Activated CD8-positive, alpha-beta T cell treated with anti-CD3 and anti-CD28 coated beads for 36 hours (primary cell): ENCODE measurements at regions not wholly inside any gene's neighbourhood (a gene's known extent, or its start where the extent isn't known, plus 50 kb on each side); places are given as distances from the start of the nearest gene placed in this dataset.
A peak's percentile ranks its signal among the peaks of the same experiment; 100 is the strongest.

Experiments
- ATAC-seq: fragments of 200-7000 bp; cut with Tn5 transposase; one replicate; pipeline ENCODE4 v1.10.0; 2021; ENCODE audit warnings: mild to moderate bottlenecking, moderate library complexity
- CTCF ChIA-PET: fragments of 350-600 bp; sonication (Branson Sonifier 250); formaldehyde crosslinking; loops from one replicate; lab custom pipeline; 2021; ENCODE audit warnings: antibody characterized with exemption; lab: Charles Lee
- POLR2A ChIA-PET: fragments of 350-600 bp; sonication (Branson Sonifier 250); formaldehyde crosslinking; loops from one replicate; lab custom pipeline; 2021; ENCODE audit warnings: antibody characterized with exemption; lab: Charles Lee
- DNase-seq: peaks from one replicate; pipeline ENCODE4 v3.0.0-alpha.2; 2020
- H3K27ac Mint-ChIP-seq: one replicate; pipeline ENCODE4 v1.8.0; 2021; ENCODE audit warnings: mild to moderate bottlenecking, mixed read lengths
- H3K27me3 Mint-ChIP-seq: one replicate; pipeline ENCODE4 v1.8.0; 2021; ENCODE audit warnings: mixed read lengths
- H3K36me3 Mint-ChIP-seq: one replicate; pipeline ENCODE4 v1.8.0; 2021; ENCODE audit warnings: low read depth, mixed read lengths
- H3K4me1 Mint-ChIP-seq: one replicate; pipeline ENCODE4 v1.8.0; 2021; ENCODE audit warnings: low read depth, mixed read lengths
- H3K4me3 Mint-ChIP-seq: one replicate; pipeline ENCODE4 v1.8.0; 2021; ENCODE audit warnings: mild to moderate bottlenecking, moderate library complexity, mixed read lengths
- H3K9me3 Mint-ChIP-seq: one replicate; pipeline ENCODE4 v1.8.0; 2021; ENCODE audit warnings: mixed read lengths
- intact Hi-C: fragments of 100-400 bp; cut with micrococcal nuclease; formaldehyde crosslinking; loops from one replicate; pipeline ENCODE4 v1.10.0; 2022
- TF ChIP-seq, protein P1 (sequence below): fragments of 200-600 bp; IDR thresholded peaks from one replicate; pipeline ENCODE4 v1.8.0; 2022; ENCODE audit warnings: antibody characterized with exemption, mild to moderate bottlenecking

DNA sequence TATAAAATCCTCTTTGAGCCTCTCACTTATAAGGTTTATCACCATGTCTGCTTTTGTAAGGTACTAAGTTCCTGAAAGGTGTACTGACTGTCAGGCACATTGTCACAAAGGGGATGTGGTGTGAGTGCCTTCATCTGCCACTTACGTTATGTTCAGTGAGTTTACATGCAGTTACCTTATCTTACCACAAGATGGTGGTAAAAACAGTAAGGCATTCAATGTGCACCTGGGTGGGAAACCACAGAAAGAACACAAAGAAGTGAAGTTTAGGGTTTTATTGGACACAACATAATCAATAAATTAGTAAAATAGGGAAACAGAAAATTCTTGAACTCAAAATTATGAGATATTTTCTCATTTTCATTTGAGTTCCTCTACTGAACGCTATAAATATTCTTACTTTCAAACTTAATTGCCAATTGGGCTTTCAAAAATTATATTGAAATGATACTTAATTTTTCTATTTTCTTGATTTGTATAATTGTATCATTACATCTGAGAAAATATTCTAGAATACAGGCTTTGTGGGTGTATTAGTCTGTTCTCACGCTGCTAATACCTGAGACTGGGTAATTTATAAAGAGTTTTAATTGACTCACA lies 650.8 kb downstream of the PCDH7 start:
- no peak overlapping the region for H3K27ac Mint-ChIP-seq
- H3K27me3 Mint-ChIP-seq = no peaks in the 10 kb centered on the region
- CTCF ChIA-PET = no interaction called here
- POLR2A ChIA-PET = no interaction called here
- H3K4me3 Mint-ChIP-seq = no peak overlapping the region
- TF ChIP-seq, protein P1, sequence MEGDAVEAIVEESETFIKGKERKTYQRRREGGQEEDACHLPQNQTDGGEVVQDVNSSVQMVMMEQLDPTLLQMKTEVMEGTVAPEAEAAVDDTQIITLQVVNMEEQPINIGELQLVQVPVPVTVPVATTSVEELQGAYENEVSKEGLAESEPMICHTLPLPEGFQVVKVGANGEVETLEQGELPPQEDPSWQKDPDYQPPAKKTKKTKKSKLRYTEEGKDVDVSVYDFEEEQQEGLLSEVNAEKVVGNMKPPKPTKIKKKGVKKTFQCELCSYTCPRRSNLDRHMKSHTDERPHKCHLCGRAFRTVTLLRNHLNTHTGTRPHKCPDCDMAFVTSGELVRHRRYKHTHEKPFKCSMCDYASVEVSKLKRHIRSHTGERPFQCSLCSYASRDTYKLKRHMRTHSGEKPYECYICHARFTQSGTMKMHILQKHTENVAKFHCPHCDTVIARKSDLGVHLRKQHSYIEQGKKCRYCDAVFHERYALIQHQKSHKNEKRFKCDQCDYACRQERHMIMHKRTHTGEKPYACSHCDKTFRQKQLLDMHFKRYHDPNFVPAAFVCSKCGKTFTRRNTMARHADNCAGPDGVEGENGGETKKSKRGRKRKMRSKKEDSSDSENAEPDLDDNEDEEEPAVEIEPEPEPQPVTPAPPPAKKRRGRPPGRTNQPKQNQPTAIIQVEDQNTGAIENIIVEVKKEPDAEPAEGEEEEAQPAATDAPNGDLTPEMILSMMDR = peak; percentile 63
- H3K9me3 Mint-ChIP-seq = no peaks in the 10 kb centered on the region
- no peaks in the 10 kb centered on the region for H3K4me1 Mint-ChIP-seq
- no peak for DNase-seq
- ATAC-seq = peak; percentile 60
- H3K36me3 Mint-ChIP-seq = no peaks in the 10 kb centered on the region
- intact Hi-C loops = no loop called here

DNA sequence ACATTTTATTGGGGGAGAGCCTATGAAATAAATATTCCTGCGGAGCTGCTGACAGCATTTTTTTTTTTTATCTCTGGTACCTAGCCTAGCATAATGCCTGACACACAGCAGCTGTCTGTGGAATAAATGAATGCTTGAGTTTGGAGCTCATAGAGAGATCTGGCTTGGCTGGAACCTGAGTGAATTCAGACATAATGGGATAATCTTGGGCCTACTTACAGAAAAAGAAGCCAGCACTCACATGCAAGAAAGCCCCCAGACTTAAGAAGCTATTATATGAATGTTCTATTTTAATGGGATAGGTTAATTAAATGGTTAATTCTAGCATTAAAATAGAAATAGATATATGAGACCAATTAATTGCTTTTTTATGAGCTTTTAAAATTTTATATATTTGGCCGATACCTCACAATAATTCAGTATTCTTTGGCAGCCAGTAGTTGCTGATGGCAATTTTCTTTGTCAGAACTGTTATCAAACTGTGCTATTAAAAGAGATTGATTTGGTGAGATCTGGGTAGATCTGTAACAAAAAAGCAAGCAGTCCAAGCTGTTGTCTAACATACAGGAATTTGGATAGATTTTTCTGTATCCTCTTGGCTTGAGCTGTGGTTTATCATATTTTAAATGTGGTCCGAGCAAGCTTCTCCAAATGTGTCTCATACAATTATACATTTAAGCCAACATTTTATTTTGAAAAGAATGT lies 654.2 kb downstream of the PCDH7 start:
- Mint-ChIP-seq H3K9me3 (no peaks in the 10 kb centered on the region), H3K27ac (no peak overlapping the region), H3K36me3 (no peaks in the 10 kb centered on the region), H3K4me3 (no peak overlapping the region), H3K4me1 (no peaks in the 10 kb centered on the region), H3K27me3 (no peaks in the 10 kb centered on the region)
- intact Hi-C loops = no loop called here
- TF ChIP-seq, protein P1 = no peak
- POLR2A ChIA-PET = no interaction called here
- DNase-seq (no peak), ATAC-seq (no peak)
- CTCF ChIA-PET = no interaction called here

DNA sequence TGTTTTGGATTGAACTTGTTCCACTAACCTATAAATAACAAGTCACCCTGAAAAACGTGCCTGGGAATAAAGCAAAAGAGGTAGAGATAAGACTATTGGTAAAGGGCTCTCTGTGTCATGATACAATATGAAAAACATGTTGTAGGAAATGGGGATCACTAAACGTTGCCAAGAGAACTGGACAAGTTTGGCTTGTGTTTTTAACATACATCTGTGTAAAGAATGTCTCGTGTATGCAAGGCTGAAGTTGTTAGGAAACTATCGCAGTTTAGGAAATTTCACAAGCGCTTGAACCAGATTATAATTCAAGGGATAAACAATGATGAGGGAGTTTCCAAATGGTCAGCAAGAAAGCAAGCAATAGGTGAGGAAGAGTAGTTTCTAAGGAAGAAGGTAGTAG lies 655.8 kb downstream of the PCDH7 start:
- TF ChIP-seq, protein P1 = no peak
- intact Hi-C loops = no loop called here
- no peak for ATAC-seq
- H3K36me3 Mint-ChIP-seq = no peaks in the 10 kb centered on the region
- H3K4me1 Mint-ChIP-seq = no peaks in the 10 kb centered on the region
- POLR2A ChIA-PET = no interaction called here
- no peak for DNase-seq
- CTCF ChIA-PET = no interaction called here
- H3K27me3 Mint-ChIP-seq = no peaks in the 10 kb centered on the region
- H3K9me3 Mint-ChIP-seq = peaks cover 3% of the 10 kb centered on the region
- no peak overlapping the region for H3K4me3 Mint-ChIP-seq
- no peak overlapping the region for H3K27ac Mint-ChIP-seq

DNA sequence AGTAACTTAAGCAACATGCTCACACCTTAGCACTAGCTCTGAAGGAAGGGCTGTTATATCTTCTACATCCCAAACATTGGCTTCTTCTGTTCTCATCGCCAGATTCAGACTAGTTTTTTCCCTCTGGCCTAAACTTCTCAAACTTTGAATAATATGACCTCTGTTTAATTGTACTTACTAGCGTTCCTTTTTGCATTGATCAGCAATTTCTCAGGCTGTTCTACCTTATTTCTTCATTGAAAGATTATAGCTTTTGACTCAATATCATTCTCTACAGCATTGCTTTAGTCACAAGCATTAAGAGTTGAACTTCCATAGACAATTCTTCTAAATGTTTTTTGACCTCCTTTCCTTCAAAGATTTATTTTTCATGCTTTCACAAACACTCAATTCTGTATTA lies 659.2 kb downstream of the PCDH7 start:
- Mint-ChIP-seq H3K36me3 (no peaks in the 10 kb centered on the region), H3K27me3 (no peaks in the 10 kb centered on the region), H3K4me3 (no peak overlapping the region), H3K27ac (no peak overlapping the region), H3K9me3 (peaks cover 5% of the 10 kb centered on the region), H3K4me1 (no peaks in the 10 kb centered on the region)
- TF ChIP-seq, protein P1 = no peak
- intact Hi-C loops = no loop called here
- ChIA-PET POLR2A (no interaction called here), CTCF (no interaction called here)
- ATAC-seq (no peak), DNase-seq (no peak)

DNA sequence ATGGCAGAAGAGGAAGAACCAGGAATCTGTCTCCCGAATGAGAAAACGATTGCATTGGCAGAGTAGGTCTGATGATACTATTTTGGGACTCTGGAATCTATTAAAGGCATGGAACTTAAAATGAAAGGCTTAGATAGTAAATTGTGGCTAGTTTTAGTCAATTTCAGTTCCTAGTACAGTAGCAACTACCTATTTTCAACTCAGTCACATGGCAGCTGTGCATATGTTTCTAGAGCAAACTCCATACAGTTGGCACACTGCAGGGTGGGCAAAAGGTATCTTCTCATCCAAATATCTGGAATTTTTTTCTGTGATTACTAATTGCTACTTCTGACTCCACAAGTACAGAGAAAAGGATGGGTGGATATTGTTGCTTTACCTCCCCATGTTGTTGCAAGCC lies 663.6 kb downstream of the PCDH7 start:
- CTCF ChIA-PET = no interaction called here
- H3K27ac Mint-ChIP-seq = no peak overlapping the region

More for the DNA sequence above, 663.6 kb downstream of the PCDH7 start:
- POLR2A ChIA-PET = interaction anchor here (0.6 kb wide), 1 partner anchor 275 kb away, joined by 4 read pairs; no protein-coding TSS in a partner anchor
- H3K36me3 Mint-ChIP-seq = no peaks in the 10 kb centered on the region
- H3K9me3 Mint-ChIP-seq = peaks cover 7% of the 10 kb centered on the region
- H3K4me1 Mint-ChIP-seq = no peaks in the 10 kb centered on the region
- intact Hi-C loops = no loop called here
- H3K27me3 Mint-ChIP-seq = no peaks in the 10 kb centered on the region
- ATAC-seq (no peak), DNase-seq (no peak)
- TF ChIP-seq, protein P1 = no peak
- H3K4me3 Mint-ChIP-seq = no peak overlapping the region
